DOHH2 (cell line): ENCODE measurements at regions not wholly inside any gene's neighbourhood (a gene's known extent, or its start where the extent isn't known, plus 50 kb on each side); places are given as distances from the start of the nearest gene placed in this dataset.

Experiments
- EZH2phosphoT487 ChIP-seq: fragments of 200-600 bp; sonication (generic); IDR thresholded peaks from 2 replicates; pipeline ENCODE4 v1.6.1; 2017; ENCODE audit warnings: borderline replicate concordance, mild to moderate bottlenecking, antibody characterized with exemption, low read length, moderate library complexity, mixed read lengths
- TF ChIP-seq, protein P1 (sequence below): fragments of 200-600 bp; sonication (generic); IDR thresholded peaks from one replicate; pipeline ENCODE4 v1.5.1; 2014; ENCODE audit warnings: antibody characterized with exemption, mild to moderate bottlenecking, low read depth, low read length; ENCODE audit not compliant: poor library complexity, severe bottlenecking

- TF ChIP-seq, protein P1, sequence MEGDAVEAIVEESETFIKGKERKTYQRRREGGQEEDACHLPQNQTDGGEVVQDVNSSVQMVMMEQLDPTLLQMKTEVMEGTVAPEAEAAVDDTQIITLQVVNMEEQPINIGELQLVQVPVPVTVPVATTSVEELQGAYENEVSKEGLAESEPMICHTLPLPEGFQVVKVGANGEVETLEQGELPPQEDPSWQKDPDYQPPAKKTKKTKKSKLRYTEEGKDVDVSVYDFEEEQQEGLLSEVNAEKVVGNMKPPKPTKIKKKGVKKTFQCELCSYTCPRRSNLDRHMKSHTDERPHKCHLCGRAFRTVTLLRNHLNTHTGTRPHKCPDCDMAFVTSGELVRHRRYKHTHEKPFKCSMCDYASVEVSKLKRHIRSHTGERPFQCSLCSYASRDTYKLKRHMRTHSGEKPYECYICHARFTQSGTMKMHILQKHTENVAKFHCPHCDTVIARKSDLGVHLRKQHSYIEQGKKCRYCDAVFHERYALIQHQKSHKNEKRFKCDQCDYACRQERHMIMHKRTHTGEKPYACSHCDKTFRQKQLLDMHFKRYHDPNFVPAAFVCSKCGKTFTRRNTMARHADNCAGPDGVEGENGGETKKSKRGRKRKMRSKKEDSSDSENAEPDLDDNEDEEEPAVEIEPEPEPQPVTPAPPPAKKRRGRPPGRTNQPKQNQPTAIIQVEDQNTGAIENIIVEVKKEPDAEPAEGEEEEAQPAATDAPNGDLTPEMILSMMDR, result no peak
- no peak for TF ChIP-seq EZH2phosphoT487
Measured at GRCh38 chr13:23506071-23506806, 64.0 kb upstream of the TNFRSF19 start.
